Epithelial cell of esophagus (primary cell): ENCODE measurements at regions not wholly inside any gene's neighbourhood (a gene's known extent, or its start where the extent isn't known, plus 50 kb on each side); places are given as distances from the start of the nearest gene placed in this dataset.

ENCODE experiments used
- DNase-seq: peaks from one replicate; pipeline ENCODE4 v3.0.0; 2010; ENCODE audit warnings: low read depth
- H3K4me3 ChIP-seq: 2 replicates; pipeline ENCODE4 v1.5.1; 2011; ENCODE audit warnings: mild to moderate bottlenecking, low read length, control low read depth
- CTCF ChIP-seq: IDR thresholded peaks from 2 replicates; pipeline ENCODE4 v1.5.1; 2011; ENCODE audit warnings: low read depth, mild to moderate bottlenecking, low read length, control low read depth, inconsistent platforms; ENCODE audit not compliant: insufficient read depth; ENCODE audit errors: missing control alignments

- DNase-seq: no peak
- no peak overlapping the region for H3K4me3 ChIP-seq
- TF ChIP-seq CTCF: no peak
These were observed 1341.5 kb upstream of the ACVR2A start for GRCh38 chr2:146503366-146503765.

GRCh38 chr2:146496248-146496647, 1348.6 kb upstream of the ACVR2A start:
- TF ChIP-seq CTCF: no peak
- no peak for DNase-seq
- H3K4me3 ChIP-seq: no peak overlapping the region

- H3K4me3 ChIP-seq: no peak overlapping the region
- DNase-seq: peak; percentile 72
- no peak for TF ChIP-seq CTCF
These were observed 1355.4 kb upstream of the ACVR2A start for GRCh38 chr2:146489386-146489785.

DNA sequence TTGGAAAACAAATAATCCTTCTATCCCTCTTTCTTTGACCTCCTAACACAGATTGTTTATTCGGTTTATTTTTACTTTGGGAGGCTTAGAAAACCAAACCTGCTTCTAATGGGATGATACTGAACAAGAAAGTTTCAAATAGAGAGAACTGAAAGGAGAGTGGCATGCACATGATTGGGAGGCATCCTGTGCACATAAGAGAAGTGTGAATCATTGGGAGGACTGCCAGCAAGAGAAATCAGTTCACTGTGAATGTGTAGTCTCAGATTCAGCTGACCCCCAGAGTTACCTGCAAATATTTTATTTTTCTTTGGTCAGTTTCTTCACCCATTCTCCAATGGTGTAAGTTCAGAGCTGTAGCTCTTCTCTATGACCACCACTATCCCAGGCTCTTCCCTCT, 1363.2 kb upstream of the ACVR2A start:
- no peak for TF ChIP-seq CTCF
- no peak overlapping the region for H3K4me3 ChIP-seq
- DNase-seq: peak; percentile 50

DNA sequence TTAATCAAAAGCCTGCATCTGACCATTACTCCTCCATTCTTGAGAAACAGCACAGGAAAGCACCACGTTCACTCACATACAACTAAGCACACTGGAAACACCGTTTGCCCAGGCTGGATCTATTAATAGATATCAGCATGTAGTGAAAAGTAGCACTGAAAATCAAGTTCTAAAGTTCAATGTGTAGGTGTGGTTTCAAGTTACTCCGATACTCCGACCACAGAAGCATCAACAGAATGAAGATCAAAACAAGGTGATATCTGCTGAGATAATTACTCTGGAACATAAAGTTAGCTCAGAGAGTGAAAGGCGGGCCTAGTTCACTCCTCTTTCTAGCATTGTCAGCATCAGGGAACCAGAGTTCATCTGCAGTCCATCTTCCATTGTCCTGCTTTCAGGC, 1367.4 kb upstream of the ACVR2A start:
- no peak for DNase-seq
- no peak overlapping the region for H3K4me3 ChIP-seq
- no peak for TF ChIP-seq CTCF

DNA sequence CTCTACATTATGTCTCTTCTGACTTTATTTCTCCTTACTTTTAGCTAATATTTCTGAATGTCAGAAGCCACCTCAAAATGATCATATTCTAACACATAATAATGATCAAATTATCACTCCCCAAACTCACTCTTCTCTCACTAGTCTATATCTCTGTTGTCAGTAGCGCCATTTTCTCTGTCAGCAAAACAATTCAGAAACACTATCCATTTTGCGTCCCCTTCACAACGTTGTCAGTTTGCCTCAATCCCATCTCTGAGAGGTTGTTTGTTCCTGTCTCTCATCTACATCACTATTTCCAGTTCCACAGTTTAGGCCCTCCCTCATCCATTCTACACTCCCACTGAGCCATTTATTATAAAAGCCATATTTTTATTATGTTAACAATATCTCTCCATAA, 1376.3 kb upstream of the ACVR2A start:
- no peak for TF ChIP-seq CTCF
- DNase-seq: no peak

GRCh38 chr2:146467425-146467824, 1377.4 kb upstream of the ACVR2A start:
- H3K4me3 ChIP-seq: no peak overlapping the region
- no peak for TF ChIP-seq CTCF

More for the DNA sequence above, 1376.3 kb upstream of the ACVR2A start:
- no peak overlapping the region for H3K4me3 ChIP-seq

More at GRCh38 chr2:146467425-146467824, 1377.4 kb upstream of the ACVR2A start:
- no peak for DNase-seq
